Hematopoietic multipotent progenitor cell treated with erythropoietin and hydrocortisone succinate and interleukin-3 and kit ligand, for 17 days (in vitro differentiated cells): ENCODE measurements at regions not wholly inside any gene's neighbourhood (a gene's known extent, or its start where the extent isn't known, plus 50 kb on each side); places are given as distances from the start of the nearest gene placed in this dataset.

ENCODE experiments used
- DNase-seq: peaks from one replicate; pipeline ENCODE4 v3.0.0-alpha.2; 2015; ENCODE audit warnings: low spot score

DNA sequence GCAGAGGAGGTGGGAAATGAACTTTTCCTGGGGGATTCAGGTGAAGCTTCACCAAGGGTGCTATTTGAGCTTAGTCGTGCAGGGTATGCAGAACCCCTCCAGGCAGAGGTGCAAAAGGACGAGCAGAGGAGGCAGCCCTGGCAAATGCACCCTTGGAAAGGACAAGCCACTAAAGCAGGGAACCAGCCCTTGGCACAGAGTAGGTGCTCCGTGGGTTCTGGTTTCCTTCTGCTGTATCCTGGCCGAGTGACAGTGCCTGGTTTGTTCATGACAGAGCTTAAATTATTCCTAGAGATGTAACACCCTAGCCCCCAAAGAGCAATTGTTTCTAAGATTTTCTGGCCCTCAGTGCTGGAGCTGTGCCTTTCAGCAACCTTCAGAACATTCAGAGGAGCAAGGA is 73.4 kb upstream of the SYT6 start:
- no peak for DNase-seq

DNA sequence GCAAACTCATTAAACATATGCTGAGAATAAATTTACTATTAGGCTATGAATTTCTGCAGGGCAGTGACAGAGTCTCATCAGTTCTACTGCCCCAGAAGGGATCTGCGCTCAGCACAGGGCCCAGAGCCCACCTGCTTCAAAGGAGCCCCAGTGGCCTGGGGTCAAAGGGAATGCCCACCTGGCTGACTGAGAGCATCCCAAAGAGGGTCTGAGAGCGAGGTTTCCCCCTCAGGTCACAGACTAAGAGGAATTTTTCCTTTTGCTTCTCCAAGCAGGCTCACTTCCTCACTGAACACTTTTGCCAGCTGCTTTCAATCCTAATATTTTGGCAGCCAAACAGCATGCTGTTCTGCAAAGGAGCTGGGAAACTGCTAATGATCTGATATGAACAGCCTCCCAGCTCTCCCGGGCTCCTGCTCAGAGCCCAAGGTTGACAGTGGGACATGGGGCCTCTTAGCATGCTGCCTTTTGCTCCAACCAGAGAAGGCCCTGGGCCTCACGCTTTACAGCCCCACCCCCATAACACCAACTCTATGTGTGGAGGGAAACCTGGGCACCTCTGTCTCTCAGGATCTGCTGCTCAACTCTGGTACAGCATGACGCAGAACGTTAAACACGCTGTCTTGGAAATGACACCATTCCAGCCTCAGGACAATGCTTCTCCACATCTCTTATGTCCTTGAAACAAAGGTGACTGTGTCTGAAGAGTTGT is 70.7 kb upstream of the SYT6 start:
- no peak for DNase-seq

GRCh38 chr1:114222920-114223319 is 69.3 kb upstream of the SYT6 start:
- no peak for DNase-seq

- no peak for DNase-seq
Measured at GRCh38 chr1:114219172-114219868, 65.7 kb upstream of the SYT6 start.

DNA sequence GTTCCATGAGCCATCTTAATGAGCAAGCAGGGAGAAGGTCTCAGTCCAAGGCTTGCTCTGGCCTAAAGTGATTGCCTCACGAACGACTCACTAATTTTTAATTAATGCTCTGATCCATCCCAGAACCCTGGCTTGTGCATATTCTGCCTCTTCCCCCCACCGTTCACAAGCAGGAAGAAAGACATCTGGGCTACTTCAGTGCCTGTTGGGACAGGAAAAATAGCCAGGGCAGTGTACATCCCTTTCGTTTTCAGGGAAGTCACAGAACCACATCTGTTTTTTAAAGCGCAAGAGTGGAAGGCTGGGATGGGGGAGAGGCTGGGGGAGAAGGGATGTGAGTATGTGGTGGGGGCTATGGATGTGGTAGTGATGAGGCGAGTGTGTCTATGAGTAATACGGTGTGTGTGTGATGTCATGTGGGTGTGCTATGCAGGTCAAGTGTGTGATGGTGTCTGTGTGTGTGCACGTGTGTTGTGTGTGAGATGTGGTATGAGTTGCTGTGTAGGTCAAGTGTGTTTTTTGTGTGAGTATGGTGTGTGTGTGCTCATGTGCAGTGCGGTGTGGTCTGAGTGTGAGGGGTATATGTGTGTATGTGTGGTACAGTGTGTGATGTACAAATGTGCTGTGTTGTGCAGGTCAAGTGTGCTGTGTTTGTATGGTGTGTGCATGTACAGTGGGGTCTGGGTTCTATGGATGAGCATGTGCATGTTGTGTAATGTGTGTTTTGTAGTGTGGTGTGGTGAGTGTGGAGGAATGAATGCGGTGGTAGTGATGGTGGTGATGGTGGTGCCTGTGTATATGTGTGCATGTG is 64.9 kb upstream of the SYT6 start:
- DNase-seq: no peak

GRCh38 chr1:114216431-114217173 is 62.9 kb upstream of the SYT6 start:
- no peak for DNase-seq

GRCh38 chr1:114215436-114215835 is 61.8 kb upstream of the SYT6 start:
- DNase-seq: no peak

DNA sequence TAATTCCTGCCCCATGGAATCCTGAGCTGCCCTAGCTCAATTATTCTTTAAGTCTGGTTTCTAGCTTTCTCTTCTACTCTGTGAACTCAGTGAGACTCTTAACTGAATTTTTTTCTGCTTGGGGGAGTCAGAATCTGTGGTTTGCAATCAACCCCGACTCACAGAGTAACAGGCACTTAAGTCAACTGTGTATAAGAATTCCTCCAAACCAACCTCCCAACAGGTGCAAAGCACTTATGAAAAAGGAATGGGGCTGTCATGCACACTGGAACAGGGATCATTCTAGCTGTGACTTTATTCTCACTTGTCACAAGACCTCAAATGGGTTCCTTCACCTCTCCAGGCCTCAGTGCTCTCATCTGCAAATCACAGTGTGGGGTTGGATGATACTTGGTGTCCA is 60.3 kb upstream of the SYT6 start:
- no peak for DNase-seq

- no peak for DNase-seq
Measured at GRCh38 chr1:114209971-114210370, 56.3 kb upstream of the SYT6 start.

- no peak for DNase-seq
Measured at GRCh38 chr1:114208714-114209113, 55.0 kb upstream of the SYT6 start.

- DNase-seq: no peak
Measured at GRCh38 chr1:114208106-114208505, 54.4 kb upstream of the SYT6 start.

DNA sequence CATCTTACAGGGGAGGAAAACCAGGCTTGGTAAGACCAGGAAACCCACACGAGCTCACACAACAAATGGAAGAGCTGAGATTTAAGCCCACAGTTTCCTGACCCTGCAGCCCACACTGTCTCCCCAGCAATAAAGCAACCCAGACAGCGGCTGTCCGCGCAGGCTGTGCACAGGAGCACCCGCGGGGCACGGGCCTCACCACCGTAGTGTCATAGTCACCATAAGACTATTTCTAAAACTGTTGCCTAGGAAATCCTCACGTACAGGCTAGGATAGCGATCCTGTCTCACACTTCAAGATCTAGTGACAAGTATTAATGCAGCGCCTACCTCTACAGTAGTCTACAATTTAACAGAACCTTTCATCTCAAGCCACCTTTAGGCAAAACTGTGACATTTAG is 54.0 kb upstream of the SYT6 start:
- DNase-seq: no peak

- DNase-seq: no peak
Measured at GRCh38 chr1:114206392-114206791, 52.7 kb upstream of the SYT6 start.

GRCh38 chr1:114203595-114204128 is 50.0 kb upstream of the SYT6 start:
- no peak for DNase-seq
